GM12864 (cell line): ENCODE measurements at regions not wholly inside any gene's neighbourhood (a gene's known extent, or its start where the extent isn't known, plus 50 kb on each side); places are given as distances from the start of the nearest gene placed in this dataset.

Source experiments
- DNase-seq: peaks from one replicate; pipeline ENCODE4 v3.0.0-alpha.2; 2011; ENCODE audit warnings: low read depth
- H3K4me3 ChIP-seq: 2 replicates; pipeline ENCODE4 v1.5.1; 2011; ENCODE audit warnings: mild to moderate bottlenecking, low read depth, low read length, control low read depth
- CTCF ChIP-seq: IDR thresholded peaks from 2 replicates; pipeline ENCODE4 v1.5.1; 2011; ENCODE audit warnings: low read depth, mild to moderate bottlenecking, moderate library complexity, low read length, control low read depth, inconsistent platforms; ENCODE audit errors: missing control alignments

- DNase-seq = no peak
- no peak overlapping the region for H3K4me3 ChIP-seq
- no peak for TF ChIP-seq CTCF
These were observed 262.2 kb upstream of the PABPC4L start for GRCh38 chr4:134463771-134464170.

GRCh38 chr4:134426821-134427220 lies 225.2 kb upstream of the PABPC4L start:
- H3K4me3 ChIP-seq = no peak overlapping the region
- DNase-seq = no peak
- TF ChIP-seq CTCF = no peak

GRCh38 chr4:134425756-134426155 lies 224.2 kb upstream of the PABPC4L start:
- DNase-seq = no peak
- H3K4me3 ChIP-seq = no peak overlapping the region
- TF ChIP-seq CTCF = no peak

- H3K4me3 ChIP-seq = no peak overlapping the region
- no peak for DNase-seq
- no peak for TF ChIP-seq CTCF
These were observed 221.2 kb upstream of the PABPC4L start for GRCh38 chr4:134422776-134423175.

- H3K4me3 ChIP-seq = no peak overlapping the region
- DNase-seq = no peak
- no peak for TF ChIP-seq CTCF
These were observed 220.1 kb upstream of the PABPC4L start for GRCh38 chr4:134421734-134422133.

DNA sequence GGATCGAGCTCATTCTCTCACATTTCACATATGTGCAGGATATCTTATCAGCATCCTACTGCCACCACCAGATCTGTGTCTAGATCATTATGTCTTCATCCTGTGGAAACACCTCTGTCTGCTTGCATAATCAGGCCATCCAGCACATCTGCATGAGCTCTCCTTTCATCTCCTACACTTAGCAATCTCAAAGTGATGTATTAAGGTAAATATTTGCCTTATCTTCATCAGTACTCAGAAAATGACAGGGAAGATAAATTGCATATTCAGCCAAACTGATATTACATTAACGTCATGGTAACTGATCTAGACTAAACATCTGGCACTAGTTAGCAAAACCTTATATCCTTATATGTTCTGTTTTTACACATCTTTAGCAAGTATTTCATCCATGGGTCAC lies 207.3 kb upstream of the PABPC4L start:
- no peak for TF ChIP-seq CTCF
- H3K4me3 ChIP-seq = no peak overlapping the region
- no peak for DNase-seq

DNA sequence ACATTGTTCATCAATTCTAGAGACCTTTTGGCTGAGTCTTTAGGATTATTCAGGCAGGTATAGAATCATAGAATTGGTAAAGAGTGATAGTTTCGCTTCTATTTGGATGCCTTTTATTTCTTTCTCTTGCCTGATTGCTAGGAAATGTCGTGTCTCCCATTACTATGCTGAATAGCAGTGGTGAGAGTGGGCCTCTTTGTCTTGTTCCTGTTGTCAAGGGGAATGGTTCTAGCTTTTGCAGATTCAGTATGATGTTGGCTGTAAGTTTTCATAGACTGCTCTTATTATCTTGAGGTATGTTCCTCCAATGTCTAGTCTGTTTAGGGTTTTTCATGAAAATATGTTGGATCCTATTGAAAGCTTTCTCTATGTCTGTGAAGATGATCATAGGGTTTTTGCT lies 200.2 kb upstream of the PABPC4L start:
- TF ChIP-seq CTCF = no peak
- DNase-seq = no peak
- no peak overlapping the region for H3K4me3 ChIP-seq
